ENCODE measurements at regions not wholly inside any gene's neighbourhood (a gene's known extent, or its start where the extent isn't known, plus 50 kb on each side); places are given as distances from the start of the nearest gene placed in this dataset.
A peak's percentile ranks its signal among the peaks of the same experiment; 100 is the strongest.
"Not testable (repeated sequence)": the region's sequence is repeated elsewhere in the genome, so short reads cannot be mapped to it uniquely, and the experiment has no call there.

GRCh38 chr11:134980819-134981710, 569.0 kb upstream of the B3GAT1 start:
- no peaks in the 10 kb centered on the region for H3K23me2 ChIP-seq (ENCODE audit: insufficient read length, low read depth, low read length, poor library complexity, severe bottlenecking)
- no peak overlapping the region for H3K23ac ChIP-seq (ENCODE audit: insufficient read length, low read depth, low read length)
- no peak overlapping the region for H3K4me3 Mint-ChIP-seq
- no peak overlapping the region for H2BK120ac ChIP-seq (ENCODE audit: low read depth, low read length, poor library complexity, severe bottlenecking)
- H3K14ac ChIP-seq (ENCODE audit: insufficient read depth, low read length) = 0 out of 2 replicates have a peak overlapping the region, but pooled peaks have one; percentile 35
- H2AK5ac ChIP-seq (ENCODE audit: insufficient read length, low read length) = no peak overlapping the region
- no peak overlapping the region for H3K56ac ChIP-seq (ENCODE audit: insufficient read length, low read depth, low read length)
- H2AFZ ChIP-seq (ENCODE audit: low read length) = no peak overlapping the region
- H3K79me2 ChIP-seq (ENCODE audit: insufficient read depth, low read length) = no peaks in the 10 kb centered on the region
- no peak overlapping the region for H2BK15ac ChIP-seq (ENCODE audit: low read depth, low read length)
- no peak overlapping the region for H2BK12ac ChIP-seq (ENCODE audit: insufficient read length, low read depth, low read length)
- H3K27ac Mint-ChIP-seq = peak overlapping the region in 2 of 3 experiments; percentile 87 to 89; a peak in 3 of 7 replicates
- H3K4me1 Mint-ChIP-seq = peaks cover 37 to 41% of the 10 kb centered on the region in 2 experiments
- no peak overlapping the region for H4K8ac ChIP-seq (replicated peaks; ENCODE audit: insufficient read length, low read depth, low read length)
- H4K5ac ChIP-seq (ENCODE audit: insufficient read length, low read depth, low read length) = no peak overlapping the region
- peaks cover 3% of the 10 kb centered on the region; the same call in 1 of the 2 replicates for H3K4me1 ChIP-seq (ENCODE audit: insufficient read depth, low read length)
- H2BK20ac ChIP-seq (ENCODE audit: low read depth, low read length, poor library complexity, severe bottlenecking) = no peak overlapping the region
- no peaks in the 10 kb centered on the region for H4K20me1 ChIP-seq (ENCODE audit: control insufficient read depth, insufficient read depth, insufficient read length)
- H3K9me3 Mint-ChIP-seq = no peaks in the 10 kb centered on the region
- no peak overlapping the region for H3K18ac ChIP-seq (ENCODE audit: insufficient read length, low read depth, low read length)
- no peak overlapping the region for H3K27ac ChIP-seq (ENCODE audit: insufficient read length, low read depth, low read length)
- H3K36me3 Mint-ChIP-seq (ENCODE audit: insufficient read depth in 1 of 3, low read depth in 3 of 3) = no peaks in the 10 kb centered on the region; a peak in 1 of 7 replicates
- H3K79me1 ChIP-seq (ENCODE audit: insufficient read depth, low read depth, low read length, poor library complexity, severe bottlenecking) = no peaks in the 10 kb centered on the region
- H3K4ac ChIP-seq (ENCODE audit: low read depth, low read length) = no peak overlapping the region
- no peak overlapping the region for H3T11ph ChIP-seq (ENCODE audit: low read length)
- no peak overlapping the region for H2BK5ac ChIP-seq (ENCODE audit: insufficient read length, low read length)
- H3K9me3 ChIP-seq (ENCODE audit: control insufficient read depth, low read depth, low read length) = no peaks in the 10 kb centered on the region
- H4K91ac ChIP-seq (ENCODE audit: insufficient read length, low read depth, low read length) = no peak overlapping the region
- no peak overlapping the region for H3K9ac ChIP-seq (ENCODE audit: extremely low read depth, insufficient read length, low read length)
- WGBS (ENCODE audit: extremely low coverage, insufficient read length, low lambda C conversion rate) = no CpG with 5 or more reads among the region's 13 CpGs
- no peaks in the 10 kb centered on the region; the same call in none of the 2 replicates for H3K27me3 Mint-ChIP-seq (ENCODE audit: low read depth)
- DNase-seq = no peak
- no peaks in the 10 kb centered on the region for H3K27me3 ChIP-seq (ENCODE audit: insufficient read depth, low read length)
- H3K4me2 ChIP-seq (ENCODE audit: insufficient read depth, insufficient read length, low read length) = no peak overlapping the region
- TF ChIP-seq CTCF (conservative IDR thresholded peaks at IDR 0.05) = no peak

- not testable (repeated sequence) for H2BK120ac ChIP-seq (ENCODE audit: low read depth, low read length, poor library complexity, severe bottlenecking); H3K56ac ChIP-seq (ENCODE audit: insufficient read length, low read depth, low read length); H3K4ac ChIP-seq (ENCODE audit: low read depth, low read length); H2BK20ac ChIP-seq (ENCODE audit: low read depth, low read length, poor library complexity, severe bottlenecking); H3K36me3 Mint-ChIP-seq (ENCODE audit: insufficient read depth in 1 of 3, low read depth in 3 of 3); H3T11ph ChIP-seq (ENCODE audit: low read length); H4K91ac ChIP-seq (ENCODE audit: insufficient read length, low read depth, low read length); H3K4me3 Mint-ChIP-seq; DNase-seq; H2AK5ac ChIP-seq (ENCODE audit: insufficient read length, low read length); H3K23ac ChIP-seq (ENCODE audit: insufficient read length, low read depth, low read length); H3K9ac ChIP-seq (ENCODE audit: extremely low read depth, insufficient read length, low read length); H3K4me1 ChIP-seq (ENCODE audit: insufficient read depth, low read length); H3K23me2 ChIP-seq (ENCODE audit: insufficient read length, low read depth, low read length, poor library complexity, severe bottlenecking); H3K27ac ChIP-seq (ENCODE audit: insufficient read length, low read depth, low read length); H2BK5ac ChIP-seq (ENCODE audit: insufficient read length, low read length); H3K27me3 ChIP-seq (ENCODE audit: insufficient read depth, low read length); H3K79me1 ChIP-seq (ENCODE audit: insufficient read depth, low read depth, low read length, poor library complexity, severe bottlenecking); H3K9me3 Mint-ChIP-seq; H3K18ac ChIP-seq (ENCODE audit: insufficient read length, low read depth, low read length); H4K20me1 ChIP-seq (ENCODE audit: control insufficient read depth, insufficient read depth, insufficient read length); H2AFZ ChIP-seq (ENCODE audit: low read length); H3K9me3 ChIP-seq (ENCODE audit: control insufficient read depth, low read depth, low read length); H3K14ac ChIP-seq (ENCODE audit: insufficient read depth, low read length); H2BK12ac ChIP-seq (ENCODE audit: insufficient read length, low read depth, low read length); H3K4me2 ChIP-seq (ENCODE audit: insufficient read depth, insufficient read length, low read length); H4K8ac ChIP-seq (replicated peaks; ENCODE audit: insufficient read length, low read depth, low read length); H3K79me2 ChIP-seq (ENCODE audit: insufficient read depth, low read length); H4K5ac ChIP-seq (ENCODE audit: insufficient read length, low read depth, low read length); H2BK15ac ChIP-seq (ENCODE audit: low read depth, low read length); H3K27me3 Mint-ChIP-seq (ENCODE audit: low read depth)
- no CpG with 5 or more reads among the region's 12 CpGs for WGBS (ENCODE audit: extremely low coverage, insufficient read length, low lambda C conversion rate)
- Mint-ChIP-seq H3K4me1 (peaks cover 36 to 37% of the 10 kb centered on the region in 2 experiments), H3K27ac (peak overlapping the region in 1 of 3 experiments; percentile 49; a peak in 1 of 7 replicates)
Observed at GRCh38 chr11:134979089-134979457, 567.0 kb upstream of the B3GAT1 start.
